22Rv1 (cell line): ENCODE measurements at regions not wholly inside any gene's neighbourhood (a gene's known extent, or its start where the extent isn't known, plus 50 kb on each side); places are given as distances from the start of the nearest gene placed in this dataset.

Experiments
- H3K27ac ChIP-seq: fragments of 450-650 bp; 2 replicates; pipeline ENCODE4 v1.5.1; 2017
- ZFX ChIP-seq: fragments of 450-650 bp; IDR thresholded peaks from 2 replicates; pipeline ENCODE4 v1.6.1; 2017; ENCODE audit warnings: antibody characterized with exemption, borderline replicate concordance
- TF ChIP-seq, protein P1 (sequence below): fragments of 450-650 bp; IDR thresholded peaks from 2 replicates; pipeline ENCODE4 v1.5.1; 2017; ENCODE audit warnings: mild to moderate bottlenecking

DNA sequence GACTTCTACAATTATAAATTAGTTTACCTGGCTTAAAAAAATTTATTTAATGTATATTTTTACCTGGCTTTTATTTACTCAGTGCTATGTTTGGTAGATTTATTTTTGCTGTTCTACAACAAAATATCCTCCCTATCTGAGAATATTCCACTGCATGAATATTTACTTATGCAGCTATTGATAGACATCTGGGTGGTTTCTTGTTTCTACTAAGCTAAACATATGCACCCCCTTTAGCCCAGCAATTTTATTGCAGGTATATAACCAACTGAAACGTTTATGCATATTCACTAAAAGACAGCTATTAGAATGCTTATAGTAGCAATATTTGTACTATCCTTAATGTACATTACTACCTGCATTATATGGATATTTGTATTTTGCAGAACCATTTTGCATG is 187.7 kb upstream of the CPHXL start:
- TF ChIP-seq ZFX: no peak
- TF ChIP-seq, protein P1, sequence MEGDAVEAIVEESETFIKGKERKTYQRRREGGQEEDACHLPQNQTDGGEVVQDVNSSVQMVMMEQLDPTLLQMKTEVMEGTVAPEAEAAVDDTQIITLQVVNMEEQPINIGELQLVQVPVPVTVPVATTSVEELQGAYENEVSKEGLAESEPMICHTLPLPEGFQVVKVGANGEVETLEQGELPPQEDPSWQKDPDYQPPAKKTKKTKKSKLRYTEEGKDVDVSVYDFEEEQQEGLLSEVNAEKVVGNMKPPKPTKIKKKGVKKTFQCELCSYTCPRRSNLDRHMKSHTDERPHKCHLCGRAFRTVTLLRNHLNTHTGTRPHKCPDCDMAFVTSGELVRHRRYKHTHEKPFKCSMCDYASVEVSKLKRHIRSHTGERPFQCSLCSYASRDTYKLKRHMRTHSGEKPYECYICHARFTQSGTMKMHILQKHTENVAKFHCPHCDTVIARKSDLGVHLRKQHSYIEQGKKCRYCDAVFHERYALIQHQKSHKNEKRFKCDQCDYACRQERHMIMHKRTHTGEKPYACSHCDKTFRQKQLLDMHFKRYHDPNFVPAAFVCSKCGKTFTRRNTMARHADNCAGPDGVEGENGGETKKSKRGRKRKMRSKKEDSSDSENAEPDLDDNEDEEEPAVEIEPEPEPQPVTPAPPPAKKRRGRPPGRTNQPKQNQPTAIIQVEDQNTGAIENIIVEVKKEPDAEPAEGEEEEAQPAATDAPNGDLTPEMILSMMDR: no peak
- H3K27ac ChIP-seq: no peak overlapping the region

DNA sequence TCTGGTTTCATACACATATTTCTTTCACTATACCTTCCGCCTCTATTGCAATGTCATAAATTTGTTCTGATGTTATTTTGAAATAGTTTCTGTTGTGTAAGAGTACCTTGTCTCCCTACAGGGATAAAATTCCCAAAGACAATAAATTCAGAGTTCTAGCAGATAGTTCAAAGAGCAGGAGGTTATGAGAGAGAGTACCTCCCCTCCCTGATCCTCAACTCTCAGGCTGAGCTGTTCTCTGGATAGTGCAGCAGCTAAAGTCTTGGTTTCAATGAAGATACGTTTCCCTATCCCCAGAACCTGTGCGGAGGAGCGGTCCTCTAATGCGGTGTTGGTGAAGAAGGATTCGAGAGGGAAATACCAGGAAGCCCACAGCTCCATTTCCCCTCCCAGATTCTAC is 190.2 kb upstream of the CPHXL start:
- TF ChIP-seq, protein P1: no peak
- TF ChIP-seq ZFX: no peak
- H3K27ac ChIP-seq: no peak overlapping the region

DNA sequence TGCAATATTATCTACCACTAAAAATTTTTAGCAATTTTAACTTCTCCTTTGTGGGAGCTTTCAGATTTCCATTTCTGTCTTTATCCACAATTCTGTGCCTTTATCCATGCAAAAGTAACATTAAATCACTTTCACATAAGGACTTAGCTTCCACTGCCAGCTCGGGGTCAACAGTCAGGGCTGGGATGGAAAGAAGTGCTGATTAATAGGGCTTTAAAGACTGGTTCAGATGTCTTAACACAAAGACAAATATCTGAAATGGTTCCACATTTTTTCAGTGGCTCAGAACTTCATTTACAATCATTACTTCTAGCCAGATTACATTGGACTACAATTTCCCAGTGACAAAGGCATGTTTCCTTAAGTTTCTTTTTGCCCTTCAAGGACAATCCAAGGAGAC is 191.8 kb upstream of the CPHXL start:
- no peak overlapping the region for H3K27ac ChIP-seq
- TF ChIP-seq, protein P1: no peak
- no peak for TF ChIP-seq ZFX

DNA sequence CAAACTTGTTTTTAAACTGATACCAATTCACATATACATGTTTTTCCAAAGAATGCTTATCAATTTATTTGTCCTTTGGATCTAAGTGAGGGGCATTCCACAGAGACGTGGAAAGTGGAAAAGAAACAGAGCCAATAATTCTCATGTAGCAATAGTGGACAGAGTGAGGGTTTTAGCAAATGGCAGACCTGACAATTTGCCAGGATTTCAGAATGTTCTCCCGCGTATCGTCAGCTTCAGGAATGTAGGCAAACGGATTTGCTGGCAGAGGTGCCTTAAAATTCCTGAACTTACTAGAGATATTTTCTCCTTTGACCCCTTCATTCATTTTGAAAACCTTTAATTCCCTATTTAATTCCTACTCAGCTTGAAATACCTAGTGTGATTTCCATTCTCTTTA is 193.4 kb upstream of the CPHXL start:
- TF ChIP-seq, protein P1: no peak
- TF ChIP-seq ZFX: no peak
- H3K27ac ChIP-seq: no peak overlapping the region

DNA sequence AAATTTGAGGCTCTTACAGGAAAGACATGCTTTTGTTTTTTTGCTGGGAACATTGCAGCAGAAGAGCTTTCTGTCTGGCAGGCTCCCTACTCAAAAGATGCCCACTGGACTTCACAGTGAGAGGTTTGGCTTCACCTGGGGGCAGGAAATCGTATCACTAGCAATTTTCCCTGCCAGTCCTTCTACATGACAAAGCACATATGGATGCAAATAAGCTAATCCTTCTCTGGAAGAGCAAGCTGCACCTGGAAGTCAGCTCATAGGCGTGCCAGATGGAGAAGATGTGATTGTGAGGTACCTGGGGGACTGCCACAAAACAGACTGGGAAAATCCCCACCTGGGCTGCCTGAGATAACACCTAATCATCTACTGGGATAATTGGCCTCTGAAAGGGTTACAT is 195.0 kb upstream of the CPHXL start:
- TF ChIP-seq, protein P1: no peak
- no peak for TF ChIP-seq ZFX
- H3K27ac ChIP-seq: no peak overlapping the region

DNA sequence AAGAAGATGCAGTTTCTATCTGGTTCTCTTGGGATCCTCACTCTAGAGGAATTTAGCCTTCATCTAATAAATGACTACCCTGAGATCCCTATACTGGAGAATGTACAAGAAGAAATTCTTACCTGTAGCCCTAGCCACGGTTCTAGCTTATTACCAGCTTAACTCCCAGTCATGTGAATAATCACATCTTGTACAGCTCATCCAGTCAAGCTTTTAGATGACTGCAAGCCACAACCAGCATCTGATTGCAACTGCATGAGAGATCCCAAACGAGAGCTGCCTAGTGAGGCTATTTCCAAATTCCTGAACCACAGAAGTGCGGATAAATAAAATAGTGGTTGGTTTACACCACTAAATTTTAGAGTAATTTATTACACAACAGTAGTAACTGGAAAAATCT is 196.0 kb upstream of the CPHXL start:
- TF ChIP-seq, protein P1: no peak
- no peak for TF ChIP-seq ZFX
- H3K27ac ChIP-seq: no peak overlapping the region

DNA sequence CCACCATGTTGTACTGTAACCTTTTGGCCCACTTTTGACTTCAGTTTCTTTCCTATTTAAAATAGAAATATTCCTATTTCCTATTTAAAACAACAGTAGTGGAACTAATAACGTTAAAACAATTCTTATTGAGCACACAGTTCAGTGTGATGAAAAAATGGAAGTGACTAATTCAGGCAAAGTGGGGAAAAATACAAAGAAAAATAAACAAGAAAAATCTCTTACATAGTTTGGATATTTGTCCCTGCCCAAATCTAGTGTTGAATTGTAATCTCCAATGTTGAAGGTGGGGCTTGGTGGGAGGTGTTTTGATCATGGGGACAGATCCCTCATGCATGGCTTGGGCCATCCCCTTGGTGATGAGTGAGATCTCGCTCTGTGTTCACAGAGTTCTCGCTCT is 198.1 kb upstream of the CPHXL start:
- H3K27ac ChIP-seq: no peak overlapping the region
- no peak for TF ChIP-seq ZFX
- TF ChIP-seq, protein P1: no peak
